SK-N-SH (cell line): ENCODE measurements at regions not wholly inside any gene's neighbourhood (a gene's known extent, or its start where the extent isn't known, plus 50 kb on each side); places are given as distances from the start of the nearest gene placed in this dataset.

ENCODE experiments used
- CTCF ChIA-PET: fragments of 300-600, 350-600 bp; formaldehyde crosslinking; extraction: SDS; loops from one replicate; lab custom pipeline; 2021; lab: Yijun Ruan, JAX
- POLR2A ChIA-PET: fragments of 350-600 bp; sonication (Branson Sonifier 250); formaldehyde crosslinking; extraction: SDS; loops from one replicate; lab custom pipeline; 2020; ENCODE audit warnings: antibody characterized with exemption, inconsistent platforms; lab: Yijun Ruan, JAX
- DNase-seq: peaks from one replicate; pipeline ENCODE4 v3.0.0; 2012
- H2AFZ ChIP-seq: fragments of 200-600 bp; sonication (generic); 2 replicates; pipeline ENCODE4 v1.8.1; 2016; ENCODE audit warnings: antibody characterized with exemption, mild to moderate bottlenecking, low read depth
- H3F3A ChIP-seq: fragments of 200-600 bp; sonication (generic); replicated peaks from 2 replicates; pipeline ENCODE3; 2016; ENCODE audit warnings: antibody characterized with exemption, mild to moderate bottlenecking; ENCODE audit not compliant: insufficient read depth
- H3K27ac ChIP-seq, 2 experiments: fragments of 200-500 bp in 1 of 2; fragments of 200-600 bp in 1 of 2; sonication (Bioruptor generic) in 1 of 2; sonication (generic), shearing (Covaris generic) in 1 of 2; 2 replicates each; pipeline versions ENCODE4 v1.5.1 to v1.6.1; 2014 to 2016; ENCODE audit warnings: low read depth in 2 of 2, inconsistent platforms in 1 of 2, low read length in 1 of 2, mild to moderate bottlenecking in 1 of 2, mixed read lengths in 1 of 2
- H3K27me3 ChIP-seq: fragments of 200-600 bp; sonication (generic), shearing (Covaris generic); 2 replicates; pipeline ENCODE4 v1.6.1; 2016; ENCODE audit warnings: mixed run types; ENCODE audit not compliant: insufficient read depth
- H3K36me3 ChIP-seq, 2 experiments: fragments of 200-500 bp in 1 of 2; fragments of 200-600 bp in 1 of 2; sonication (Bioruptor generic) in 1 of 2; sonication (generic) in 1 of 2; replicated peaks in 1 of 2; 2 replicates each; pipeline versions ENCODE3 to v1.5.1; 2014 to 2016; ENCODE audit warnings: low read length in 1 of 2, mild to moderate bottlenecking in 1 of 2; ENCODE audit not compliant: insufficient read depth in 2 of 2, control insufficient read depth in 1 of 2
- H3K4me1 ChIP-seq, 2 experiments: fragments of 200-500 bp in 1 of 2; fragments of 200-600 bp in 1 of 2; sonication (Bioruptor generic) in 1 of 2; sonication (generic), shearing (Covaris generic) in 1 of 2; 2 replicates each; pipeline versions ENCODE4 v1.5.1 to v1.6.1; 2014 to 2016; ENCODE audit warnings: low read depth in 1 of 2, low read length in 1 of 2, mixed run types in 1 of 2; ENCODE audit not compliant: insufficient read depth in 2 of 2, control insufficient read depth in 1 of 2
- H3K4me2 ChIP-seq: fragments of 200-600 bp; sonication (generic), shearing (Covaris generic); 2 replicates; pipeline ENCODE4 v1.6.1; 2017; ENCODE audit warnings: mixed run types
- H3K4me3 ChIP-seq, 2 experiments: fragments of 200-500 bp in 1 of 2; fragments of 200-600 bp in 1 of 2; sonication (Bioruptor generic) in 1 of 2; sonication (generic), shearing (Covaris generic) in 1 of 2; 2 replicates each; pipeline versions ENCODE4 v1.5.1 to v1.8.1; 2014 to 2016; ENCODE audit warnings: low read depth in 2 of 2, inconsistent platforms in 1 of 2, low read length in 1 of 2, mild to moderate bottlenecking in 1 of 2, mixed read lengths in 1 of 2, moderate library complexity in 1 of 2
- H3K79me2 ChIP-seq: fragments of 200-600 bp; sonication (generic); 2 replicates; pipeline ENCODE4 v1.8.1; 2017; ENCODE audit warnings: mild to moderate bottlenecking; ENCODE audit not compliant: insufficient read depth
- H3K9ac ChIP-seq: fragments of 200-600 bp; sonication (generic); 2 replicates; pipeline ENCODE4 v1.6.1; 2017; ENCODE audit warnings: mixed run types
- H3K9me2 ChIP-seq: fragments of 200-600 bp; sonication (generic); 2 replicates; pipeline ENCODE4 v1.6.1; 2017; ENCODE audit warnings: mixed run types
- H3K9me3 ChIP-seq: fragments of 200-600 bp; sonication (generic); 2 replicates; pipeline ENCODE4 v1.6.1; 2017; ENCODE audit warnings: mixed run types, mild to moderate bottlenecking, moderate library complexity
- H4K20me1 ChIP-seq: fragments of 200-600 bp; sonication (generic); 2 replicates; pipeline ENCODE4 v1.6.1; 2017; ENCODE audit warnings: mild to moderate bottlenecking, mixed run types; ENCODE audit not compliant: insufficient read depth
- ELF1 ChIP-seq: IDR thresholded peaks from 2 replicates; pipeline ENCODE4 v1.4.0; 2012
- EP300 ChIP-seq, 2 experiments: IDR thresholded peaks; 2 replicates each; pipeline versions ENCODE4 v1.4.0 to v1.6.1; 2012; ENCODE audit warnings: borderline replicate concordance in 1 of 2, low read depth in 1 of 2, low read length in 1 of 2
- FOSL2 ChIP-seq: IDR thresholded peaks from 2 replicates; pipeline ENCODE4 v1.4.0; 2012; ENCODE audit warnings: low read depth, mild to moderate bottlenecking, moderate library complexity, borderline replicate concordance
- FOXJ3 ChIP-seq: sonication (generic); formaldehyde crosslinking; IDR thresholded peaks from 2 replicates; pipeline ENCODE4 v1.5.1; 2020; ENCODE audit warnings: mild to moderate bottlenecking, missing genetic modification reagents
- FOXM1 ChIP-seq: IDR thresholded peaks from 2 replicates; pipeline ENCODE4 v1.4.0; 2012; ENCODE audit warnings: low read depth, mild to moderate bottlenecking
- GATA2 ChIP-seq: sonication (generic); formaldehyde crosslinking; IDR thresholded peaks from 2 replicates; pipeline ENCODE4 v1.5.0; 2020; ENCODE audit warnings: mild to moderate bottlenecking, missing genetic modification reagents
- JUND ChIP-seq: IDR thresholded peaks from 2 replicates; pipeline ENCODE4 v1.4.0; 2012
- MXI1 ChIP-seq: IDR thresholded peaks from 2 replicates; pipeline ENCODE4 v1.6.1; 2012; ENCODE audit warnings: mild to moderate bottlenecking, low read depth, low read length, improper control_type of control experiment
- NFIC ChIP-seq: IDR thresholded peaks from 2 replicates; pipeline ENCODE4 v1.4.0; 2012; ENCODE audit warnings: borderline replicate concordance
- NRF1 ChIP-seq: IDR thresholded peaks from 2 replicates; pipeline ENCODE4 v1.6.1; 2012; ENCODE audit warnings: low read depth, mild to moderate bottlenecking, low read length
- RAD21 ChIP-seq: IDR thresholded peaks from 2 replicates; pipeline ENCODE4 v1.6.1; 2012; ENCODE audit warnings: mild to moderate bottlenecking, low read length
- RCOR1 ChIP-seq: fragments of 150-350 bp; IDR thresholded peaks from 2 replicates; pipeline ENCODE4 v1.6.1; 2017; ENCODE audit warnings: antibody characterized with exemption, low read length
- RXRA ChIP-seq: IDR thresholded peaks from 2 replicates; pipeline ENCODE4 v1.4.0; 2012; ENCODE audit warnings: low read depth, mild to moderate bottlenecking, borderline replicate concordance
- SIN3A ChIP-seq: IDR thresholded peaks from 2 replicates; pipeline ENCODE4 v1.6.1; 2012; ENCODE audit warnings: low read depth, mild to moderate bottlenecking, low read length, moderate library complexity, borderline replicate concordance
- SMC3 ChIP-seq: IDR thresholded peaks from 2 replicates; pipeline ENCODE4 v1.6.1; 2012; ENCODE audit warnings: low read depth, low read length, improper control_type of control experiment
- TAF1 ChIP-seq: IDR thresholded peaks from 2 replicates; pipeline ENCODE4 v1.6.1; 2012; ENCODE audit warnings: low read depth, mild to moderate bottlenecking, low read length, moderate library complexity, borderline replicate concordance
- YY1 ChIP-seq: IDR thresholded peaks from 2 replicates; pipeline ENCODE4 v1.4.0; 2012; ENCODE audit warnings: low read depth, mild to moderate bottlenecking
- WGBS: methylation state at CpG from one replicate; pipeline ENCODE4 v1.1.6; 2017; ENCODE audit warnings: low lambda C conversion rate; 5-methylcytosine and 5-hydroxymethylcytosine counted together
- TF ChIP-seq, protein P1 (sequence below): IDR thresholded peaks from 2 replicates; pipeline ENCODE4 v1.6.1; 2012; ENCODE audit warnings: mild to moderate bottlenecking, low read depth, low read length, moderate library complexity
- TF ChIP-seq, protein P2 (sequence below): IDR thresholded peaks from 2 replicates; pipeline ENCODE4; 2012

DNA sequence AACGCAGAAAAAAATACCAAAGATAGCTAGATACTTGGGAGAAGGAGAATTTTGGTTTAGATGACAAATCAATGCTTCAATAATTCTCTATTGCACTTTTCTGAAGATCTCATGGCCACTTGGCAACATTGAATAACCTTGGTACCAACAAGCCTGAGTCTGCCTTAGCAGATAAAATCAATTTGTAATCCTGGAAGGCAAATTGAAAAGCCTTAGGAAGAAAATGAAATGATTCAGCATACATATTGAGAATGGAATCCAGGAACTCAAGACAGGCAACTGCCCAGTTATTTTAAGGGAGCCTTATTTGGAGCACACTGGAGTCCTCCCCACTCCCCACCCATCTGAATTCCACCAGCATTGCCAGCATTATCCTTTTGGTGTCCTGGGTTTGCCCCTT is 109.3 kb upstream of the SOX9 start:
- TF ChIP-seq RAD21 (no peak), JUND (no peak), ELF1 (no peak), YY1 (no peak), FOXJ3 (no peak), MXI1 (no peak), RCOR1 (no peak), SMC3 (no peak), FOSL2 (no peak), SIN3A (no peak), EP300 (IDR thresholded peaks at IDR 0.05; ENCODE audit: borderline replicate concordance in 1 of 2, low read depth in 1 of 2, low read length in 1 of 2) (no peak), FOXM1 (no peak), RXRA (no peak), TAF1 (no peak), NFIC (no peak), NRF1 (no peak), GATA2 (CRISPR knock-in tag) (no peak)
- TF ChIP-seq, protein P1, sequence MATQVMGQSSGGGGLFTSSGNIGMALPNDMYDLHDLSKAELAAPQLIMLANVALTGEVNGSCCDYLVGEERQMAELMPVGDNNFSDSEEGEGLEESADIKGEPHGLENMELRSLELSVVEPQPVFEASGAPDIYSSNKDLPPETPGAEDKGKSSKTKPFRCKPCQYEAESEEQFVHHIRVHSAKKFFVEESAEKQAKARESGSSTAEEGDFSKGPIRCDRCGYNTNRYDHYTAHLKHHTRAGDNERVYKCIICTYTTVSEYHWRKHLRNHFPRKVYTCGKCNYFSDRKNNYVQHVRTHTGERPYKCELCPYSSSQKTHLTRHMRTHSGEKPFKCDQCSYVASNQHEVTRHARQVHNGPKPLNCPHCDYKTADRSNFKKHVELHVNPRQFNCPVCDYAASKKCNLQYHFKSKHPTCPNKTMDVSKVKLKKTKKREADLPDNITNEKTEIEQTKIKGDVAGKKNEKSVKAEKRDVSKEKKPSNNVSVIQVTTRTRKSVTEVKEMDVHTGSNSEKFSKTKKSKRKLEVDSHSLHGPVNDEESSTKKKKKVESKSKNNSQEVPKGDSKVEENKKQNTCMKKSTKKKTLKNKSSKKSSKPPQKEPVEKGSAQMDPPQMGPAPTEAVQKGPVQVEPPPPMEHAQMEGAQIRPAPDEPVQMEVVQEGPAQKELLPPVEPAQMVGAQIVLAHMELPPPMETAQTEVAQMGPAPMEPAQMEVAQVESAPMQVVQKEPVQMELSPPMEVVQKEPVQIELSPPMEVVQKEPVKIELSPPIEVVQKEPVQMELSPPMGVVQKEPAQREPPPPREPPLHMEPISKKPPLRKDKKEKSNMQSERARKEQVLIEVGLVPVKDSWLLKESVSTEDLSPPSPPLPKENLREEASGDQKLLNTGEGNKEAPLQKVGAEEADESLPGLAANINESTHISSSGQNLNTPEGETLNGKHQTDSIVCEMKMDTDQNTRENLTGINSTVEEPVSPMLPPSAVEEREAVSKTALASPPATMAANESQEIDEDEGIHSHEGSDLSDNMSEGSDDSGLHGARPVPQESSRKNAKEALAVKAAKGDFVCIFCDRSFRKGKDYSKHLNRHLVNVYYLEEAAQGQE = no peak
- TF ChIP-seq, protein P2, sequence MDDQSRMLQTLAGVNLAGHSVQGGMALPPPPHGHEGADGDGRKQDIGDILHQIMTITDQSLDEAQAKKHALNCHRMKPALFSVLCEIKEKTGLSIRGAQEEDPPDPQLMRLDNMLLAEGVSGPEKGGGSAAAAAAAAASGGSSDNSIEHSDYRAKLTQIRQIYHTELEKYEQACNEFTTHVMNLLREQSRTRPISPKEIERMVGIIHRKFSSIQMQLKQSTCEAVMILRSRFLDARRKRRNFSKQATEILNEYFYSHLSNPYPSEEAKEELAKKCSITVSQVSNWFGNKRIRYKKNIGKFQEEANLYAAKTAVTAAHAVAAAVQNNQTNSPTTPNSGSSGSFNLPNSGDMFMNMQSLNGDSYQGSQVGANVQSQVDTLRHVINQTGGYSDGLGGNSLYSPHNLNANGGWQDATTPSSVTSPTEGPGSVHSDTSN = no peak
- no peaks in the 10 kb centered on the region for H3K9me3 ChIP-seq
- no peak overlapping the region for H3K4me2 ChIP-seq
- H3K9me2 ChIP-seq = no peaks in the 10 kb centered on the region
- H3K9ac ChIP-seq = no peak overlapping the region
- H3K4me3 ChIP-seq = no peak overlapping the region
- H3K36me3 ChIP-seq = no peaks in the 10 kb centered on the region
- POLR2A ChIA-PET = no interaction called here
- no peak overlapping the region for H2AFZ ChIP-seq
- DNase-seq = no peak
- CTCF ChIA-PET = interaction anchor here (1.7 kb wide), 1 partner anchor 9 kb away, joined by 4 read pairs; no protein-coding TSS in a partner anchor
- H3K27me3 ChIP-seq = no peaks in the 10 kb centered on the region
- peaks cover 15 to 19% of the 10 kb centered on the region in 2 experiments for H3K4me1 ChIP-seq
- H3K79me2 ChIP-seq = no peaks in the 10 kb centered on the region
- H4K20me1 ChIP-seq = no peaks in the 10 kb centered on the region
- peaks cover 15% of the 10 kb centered on the region for H3F3A ChIP-seq
- WGBS = 87% methylated on average over 1 of the region's 1 CpG
- no peak overlapping the region for H3K27ac ChIP-seq
